Caco-2 (cell line): ENCODE measurements at regions not wholly inside any gene's neighbourhood (a gene's known extent, or its start where the extent isn't known, plus 50 kb on each side); places are given as distances from the start of the nearest gene placed in this dataset.

Experiments
- BruUV-seq: library from RNA; stranded (reverse); fragments of 400-500 nt; replicated peaks from 2 replicates; lab custom pipeline; 2021; lab: Mats Ljungman, UMichigan
- CTCF ChIA-PET: fragments of 300-600 bp; sonication (Branson Sonifier 250); formaldehyde crosslinking; loops from one replicate; lab custom pipeline; 2022; ENCODE audit warnings: antibody characterized with exemption; lab: Charles Lee
- POLR2A ChIA-PET: fragments of 300-600 bp; sonication (Branson Sonifier 250); formaldehyde crosslinking; loops from one replicate; lab custom pipeline; 2022; ENCODE audit warnings: antibody characterized with exemption; lab: Charles Lee
- DNase-seq, 2 experiments: peaks; one replicate each; pipeline versions ENCODE4 v3.0.0 to v3.0.0-alpha.2; 2020 to 2022
- H3K27me3 ChIP-seq: replicated peaks from 2 replicates; pipeline ENCODE4 v1.6.0; 2011; ENCODE audit warnings: low read length; ENCODE audit not compliant: control insufficient read depth, insufficient read depth
- H3K36me3 ChIP-seq: 2 replicates; pipeline ENCODE4 v1.5.1; 2011; ENCODE audit warnings: low read length; ENCODE audit not compliant: control insufficient read depth, insufficient read depth
- H3K4me1 ChIP-seq: fragments of 250-450 bp; sonication (Bioruptor Pico); 2 replicates; pipeline ENCODE4 v1.5.1; 2020; ENCODE audit warnings: mild to moderate bottlenecking
- H3K4me3 ChIP-seq: 2 replicates; pipeline ENCODE4 v1.5.1; 2011; ENCODE audit warnings: low read depth, mild to moderate bottlenecking, control low read depth, low read length
- H3K9me3 ChIP-seq: fragments of 250-450 bp; sonication (Bioruptor Pico); 2 replicates; pipeline ENCODE4 v1.5.1; 2020; ENCODE audit warnings: mild to moderate bottlenecking, moderate library complexity
- H3K27ac Mint-ChIP-seq: one replicate; pipeline ENCODE4 v1.8.0; 2022; ENCODE audit warnings: mixed read lengths; ENCODE audit not compliant: unreplicated experiment
- H3K27me3 Mint-ChIP-seq: one replicate; pipeline ENCODE4 v1.8.0; 2022; ENCODE audit warnings: mixed read lengths; ENCODE audit not compliant: insufficient read depth, unreplicated experiment
- H3K36me3 Mint-ChIP-seq: one replicate; pipeline ENCODE4 v1.8.0; 2022; ENCODE audit warnings: mild to moderate bottlenecking, mixed read lengths; ENCODE audit not compliant: insufficient read depth, unreplicated experiment
- H3K4me1 Mint-ChIP-seq: one replicate; pipeline ENCODE4 v1.8.0; 2022; ENCODE audit warnings: low read depth, mixed read lengths; ENCODE audit not compliant: unreplicated experiment
- H3K4me3 Mint-ChIP-seq: one replicate; pipeline ENCODE4 v1.8.0; 2022; ENCODE audit warnings: mild to moderate bottlenecking, moderate library complexity, mixed read lengths; ENCODE audit not compliant: unreplicated experiment
- H3K9me3 Mint-ChIP-seq: one replicate; pipeline ENCODE4 v1.8.0; 2022; ENCODE audit warnings: mixed read lengths; ENCODE audit not compliant: unreplicated experiment
- CTCF ChIP-seq, 2 experiments: fragments of 200-600 bp in 1 of 2; IDR thresholded peaks; 1 replicate in 1 of 2; 2 replicates in 1 of 2; pipeline versions ENCODE4 v1.5.1 to v1.8.0; 2011 to 2022; ENCODE audit warnings: antibody characterized with exemption in 1 of 2, control low read depth in 1 of 2, inconsistent platforms in 1 of 2, low read depth in 1 of 2, low read length in 1 of 2, mild to moderate bottlenecking in 1 of 2, moderate library complexity in 1 of 2; ENCODE audit not compliant: insufficient read depth in 1 of 2, severe bottlenecking in 1 of 2, unreplicated experiment in 1 of 2
- intact Hi-C: fragments of 100-400 bp; cut with micrococcal nuclease; formaldehyde crosslinking; loops from one replicate; pipeline ENCODE4 v1.10.0; 2022; ENCODE audit not compliant: unreplicated experiment

GRCh38 chr20:22984606-22985005 is 50.5 kb upstream of the SSTR4 start:
- Mint-ChIP-seq H3K36me3 (no peaks in the 10 kb centered on the region), H3K9me3 (peaks cover 21% of the 10 kb centered on the region), H3K27me3 (no peaks in the 10 kb centered on the region), H3K27ac (no peak overlapping the region), H3K4me3 (no peak overlapping the region), H3K4me1 (no peaks in the 10 kb centered on the region)
- no TSS peak for BruUV-seq
- ChIA-PET POLR2A (no interaction called here), CTCF (interaction anchor here (1.1 kb wide), 1 partner anchor 22 kb away, joined by 4 read pairs; no protein-coding TSS in a partner anchor)
- intact Hi-C loops: no loop called here
- no peak overlapping the region for H3K4me3 ChIP-seq
- DNase-seq: no peak
- H3K4me1 ChIP-seq: no peaks in the 10 kb centered on the region
- no peak for TF ChIP-seq CTCF (IDR thresholded peaks at IDR 0.05; ENCODE audit: insufficient read depth in 1 of 2, low read depth in 1 of 2, low read length in 1 of 2, severe bottlenecking in 1 of 2, unreplicated experiment in 1 of 2)
- H3K36me3 ChIP-seq: no peaks in the 10 kb centered on the region
- no peaks in the 10 kb centered on the region for H3K27me3 ChIP-seq
- no peaks in the 10 kb centered on the region for H3K9me3 ChIP-seq

GRCh38 chr20:22985239-22985778 is 49.8 kb upstream of the SSTR4 start:
- no peak for TF ChIP-seq CTCF (IDR thresholded peaks at IDR 0.05; ENCODE audit: insufficient read depth in 1 of 2, low read depth in 1 of 2, low read length in 1 of 2, severe bottlenecking in 1 of 2, unreplicated experiment in 1 of 2)
- H3K27ac Mint-ChIP-seq: no peak overlapping the region
- CTCF ChIA-PET: interaction anchor here (1.1 kb wide), 1 partner anchor 22 kb away, joined by 4 read pairs; no protein-coding TSS in a partner anchor

More at GRCh38 chr20:22985239-22985778, 49.8 kb upstream of the SSTR4 start:
- DNase-seq: no peak
- no peaks in the 10 kb centered on the region for H3K4me1 Mint-ChIP-seq
- POLR2A ChIA-PET: no interaction called here
- H3K4me3 ChIP-seq: no peak overlapping the region
- no peaks in the 10 kb centered on the region for H3K9me3 ChIP-seq
- no peak overlapping the region for H3K4me3 Mint-ChIP-seq
- H3K36me3 ChIP-seq: no peaks in the 10 kb centered on the region
- no TSS peak for BruUV-seq
- no peaks in the 10 kb centered on the region for H3K27me3 Mint-ChIP-seq
- H3K27me3 ChIP-seq: no peaks in the 10 kb centered on the region
- intact Hi-C loops: no loop called here
- no peaks in the 10 kb centered on the region for H3K36me3 Mint-ChIP-seq
- H3K9me3 Mint-ChIP-seq: peaks cover 20% of the 10 kb centered on the region
- H3K4me1 ChIP-seq: no peaks in the 10 kb centered on the region
